K562 (cell line): ENCODE measurements at regions not wholly inside any gene's neighbourhood (a gene's known extent, or its start where the extent isn't known, plus 50 kb on each side); places are given as distances from the start of the nearest gene placed in this dataset.

Source experiments
- HDGF ChIP-seq: fragments of 450-650 bp; IDR thresholded peaks from 2 replicates; pipeline ENCODE4 v1.6.1; 2016
- MED1 ChIP-seq: sonication (generic); formaldehyde crosslinking; IDR thresholded peaks from 2 replicates; pipeline ENCODE4 v1.8.1; 2023; ENCODE audit warnings: missing genetic modification reagents, borderline replicate concordance

DNA sequence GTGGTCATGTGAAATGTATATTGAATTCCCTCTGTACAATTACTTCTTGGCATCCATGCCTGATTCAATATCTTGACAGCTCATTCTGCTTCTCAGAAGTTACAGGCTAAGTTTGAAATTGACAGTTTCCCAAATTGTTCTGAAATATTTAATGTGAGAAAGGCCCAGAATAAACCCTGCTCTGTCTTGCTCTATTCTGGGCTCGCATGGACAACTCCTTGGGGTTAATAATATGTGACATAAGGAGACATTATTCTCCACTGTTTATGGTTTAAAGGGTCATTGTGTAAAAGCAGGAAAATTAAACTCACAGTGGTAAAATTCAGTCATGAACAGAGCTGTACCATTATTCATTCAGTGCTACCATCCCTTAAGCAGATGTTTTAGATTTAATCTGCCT is 160.7 kb upstream of the CNTNAP5 start:
- TF ChIP-seq MED1 (CRISPR knock-in tag), result no peak
- no peak for TF ChIP-seq HDGF
